Activated T-helper 1 cell treated with anti-CD3 and anti-CD28 coated beads, Interleukin-2, amount 50 U/mL, for 16 hours (primary cell): ENCODE measurements at regions not wholly inside any gene's neighbourhood (a gene's known extent, or its start where the extent isn't known, plus 50 kb on each side); places are given as distances from the start of the nearest gene placed in this dataset.

ENCODE experiments used
- DNase-seq, 2 donors: peaks; one replicate each; pipeline ENCODE4 v3.0.0-alpha.2; 2020; ENCODE audit warnings: low read depth in 1 of 2, low spot score in 1 of 2

DNA sequence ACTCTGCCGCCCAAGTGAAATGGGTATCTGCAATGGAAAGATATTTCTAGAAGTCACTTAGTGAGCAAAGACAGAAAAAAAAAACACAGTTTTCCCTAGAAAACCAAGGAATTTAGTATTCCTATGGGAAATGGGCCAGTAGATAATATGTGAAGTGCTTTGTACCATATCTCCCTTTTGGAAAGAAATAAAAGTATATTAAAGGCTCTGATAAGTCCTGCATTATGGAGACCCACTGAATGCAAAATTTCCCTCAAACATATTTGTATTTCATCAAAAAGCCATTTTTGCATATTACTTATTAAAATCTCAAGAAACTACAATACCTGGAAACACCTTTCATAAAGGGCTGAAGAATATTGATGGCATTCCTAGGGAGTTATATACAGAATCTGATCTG is 51.6 kb upstream of the DYNLRB2 start:
- DNase-seq, result no peak

DNA sequence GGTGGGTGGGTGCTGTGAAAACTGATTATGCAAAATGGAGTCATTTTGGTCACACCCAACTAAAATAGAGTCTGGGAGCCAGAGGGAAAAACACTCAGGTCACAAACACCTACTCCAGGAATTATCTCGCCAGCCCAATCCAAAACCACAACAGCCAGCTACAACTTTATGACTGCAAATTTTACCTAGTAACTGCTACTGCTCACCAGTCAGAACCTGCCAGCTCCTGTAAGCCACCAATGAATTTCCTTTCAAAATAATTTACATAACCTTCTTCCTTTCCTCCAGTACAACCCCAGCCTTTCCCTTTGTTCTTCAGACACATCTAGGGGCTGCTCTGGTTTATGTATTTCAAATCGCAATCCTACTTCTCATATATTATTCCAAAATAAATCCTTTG is 52.6 kb upstream of the DYNLRB2 start:
- no peak for DNase-seq

DNA sequence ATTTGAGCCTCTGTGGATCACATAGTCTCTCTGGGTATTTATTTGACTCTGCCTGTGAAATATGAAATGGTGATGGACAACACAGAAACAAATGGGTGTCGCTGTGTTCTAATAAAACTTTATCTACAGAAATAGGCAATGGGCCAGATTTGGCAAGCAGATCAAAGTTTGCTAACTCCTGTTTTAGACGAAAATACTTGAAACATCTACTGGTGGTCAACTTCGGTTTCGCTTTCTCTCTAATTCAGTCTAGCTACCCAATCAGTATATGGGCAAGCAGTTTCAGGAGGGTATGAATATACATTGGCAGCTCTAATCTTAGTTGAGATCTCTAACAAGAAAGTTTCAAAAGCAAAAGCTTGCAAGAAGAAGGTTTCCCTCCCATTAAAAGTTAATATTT is 60.1 kb upstream of the DYNLRB2 start:
- DNase-seq, result no peak

GRCh38 chr16:80477838-80478237 is 63.0 kb upstream of the DYNLRB2 start:
- no peak for DNase-seq

DNA sequence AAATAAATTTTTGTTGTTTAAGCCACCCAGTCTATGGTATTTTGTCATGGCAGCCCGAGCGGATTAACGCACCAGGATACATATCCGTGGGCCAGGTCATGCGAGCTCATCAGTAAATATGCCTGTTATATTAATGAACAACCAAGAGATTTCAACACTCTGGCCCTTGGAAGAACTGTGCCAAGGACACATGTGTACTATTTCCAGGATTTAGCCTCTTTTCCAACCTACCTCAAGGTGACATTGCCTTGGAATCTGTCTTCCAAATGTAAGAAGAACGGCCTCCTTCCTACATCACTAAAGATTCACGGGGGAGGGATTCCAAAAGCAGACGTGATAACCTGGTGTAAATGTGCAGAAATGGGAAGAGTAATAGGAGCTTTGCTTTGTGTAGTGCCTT is 72.8 kb upstream of the DYNLRB2 start:
- no peak for DNase-seq

GRCh38 chr16:80466024-80466987 is 74.5 kb upstream of the DYNLRB2 start:
- DNase-seq, result peak; percentile 21 to 33

DNA sequence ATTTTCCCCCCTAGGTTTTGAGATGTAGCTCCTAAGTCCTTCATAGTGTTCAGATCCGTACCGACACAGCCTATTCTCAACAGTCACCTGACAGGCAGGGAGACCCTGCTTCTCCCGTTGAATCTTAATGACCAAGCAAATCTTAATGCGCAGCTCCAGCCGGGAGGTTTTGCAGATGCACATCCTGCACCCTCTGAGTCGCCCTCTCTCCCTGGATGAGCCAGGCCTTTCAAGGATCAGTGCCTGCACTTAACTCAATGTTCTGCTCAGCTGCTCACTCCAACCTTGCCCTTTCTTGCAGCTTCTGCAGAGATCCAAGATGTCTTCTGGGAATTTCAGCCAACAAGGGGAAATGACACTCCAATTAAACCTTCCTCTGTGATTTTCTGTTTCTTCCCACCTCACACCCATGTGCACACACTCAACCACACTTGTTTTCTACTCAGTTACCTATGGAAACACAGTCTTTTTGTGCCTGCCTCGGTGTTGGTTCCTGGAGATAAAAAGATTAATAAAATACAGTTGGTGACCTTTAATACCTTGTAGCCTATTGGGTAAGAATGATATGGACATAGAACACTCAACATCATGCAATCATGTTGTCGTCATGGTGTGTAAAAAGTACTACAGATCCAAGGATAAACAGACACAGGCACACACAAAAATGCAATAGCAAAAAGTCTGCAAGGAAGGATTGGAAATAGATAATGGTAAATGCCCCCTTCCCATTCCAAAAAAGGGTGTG is 76.9 kb upstream of the DYNLRB2 start:
- no peak for DNase-seq

GRCh38 chr16:80463326-80463725 is 77.5 kb upstream of the DYNLRB2 start:
- no peak for DNase-seq

DNA sequence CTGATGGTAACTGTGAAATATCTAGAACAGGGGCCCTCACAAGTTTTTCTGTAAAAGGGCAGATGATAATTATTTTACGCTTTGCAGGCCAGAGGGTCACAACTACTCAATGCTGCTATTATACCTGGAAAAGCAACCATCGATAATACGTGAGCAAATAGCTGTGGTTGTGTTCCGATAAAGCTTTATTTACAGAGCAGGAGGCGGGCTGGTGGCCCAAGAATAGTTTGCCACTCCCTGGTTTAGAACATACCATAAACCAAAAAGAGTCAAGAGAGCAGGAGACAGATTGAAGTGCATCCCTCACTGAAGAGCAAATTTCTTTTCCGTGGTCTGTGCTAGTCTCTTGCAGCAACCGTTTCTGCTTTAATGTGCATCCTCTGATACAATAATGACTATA is 77.9 kb upstream of the DYNLRB2 start:
- DNase-seq, result no peak

- DNase-seq, result no peak
These were observed 79.8 kb upstream of the DYNLRB2 start for GRCh38 chr16:80460988-80461387.

- DNase-seq, result no peak
These were observed 80.8 kb upstream of the DYNLRB2 start for GRCh38 chr16:80459966-80460365.

DNA sequence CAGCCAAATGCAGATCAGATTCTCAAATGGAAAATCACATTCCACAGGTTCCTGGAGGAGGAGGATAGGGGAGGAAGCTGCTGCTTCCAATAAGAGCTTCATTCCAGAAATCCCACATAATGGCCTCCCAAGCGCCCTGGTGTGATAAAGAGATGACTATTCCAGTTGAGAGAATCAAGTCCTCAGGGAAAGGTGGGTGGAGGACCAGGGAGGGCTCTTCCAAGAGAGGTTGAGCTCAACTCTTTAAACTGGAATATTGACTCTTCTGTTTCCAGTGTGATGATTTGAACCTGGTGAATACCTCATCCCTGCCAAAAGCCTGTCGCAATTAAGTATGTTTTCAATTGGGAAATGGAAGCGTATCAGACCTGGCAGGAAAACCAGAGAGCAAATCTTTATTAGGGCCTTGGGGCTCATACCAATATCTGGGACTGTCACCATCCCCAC is 81.4 kb upstream of the DYNLRB2 start:
- no peak for DNase-seq

- no peak for DNase-seq
These were observed 82.9 kb upstream of the DYNLRB2 start for GRCh38 chr16:80457871-80458270.

DNA sequence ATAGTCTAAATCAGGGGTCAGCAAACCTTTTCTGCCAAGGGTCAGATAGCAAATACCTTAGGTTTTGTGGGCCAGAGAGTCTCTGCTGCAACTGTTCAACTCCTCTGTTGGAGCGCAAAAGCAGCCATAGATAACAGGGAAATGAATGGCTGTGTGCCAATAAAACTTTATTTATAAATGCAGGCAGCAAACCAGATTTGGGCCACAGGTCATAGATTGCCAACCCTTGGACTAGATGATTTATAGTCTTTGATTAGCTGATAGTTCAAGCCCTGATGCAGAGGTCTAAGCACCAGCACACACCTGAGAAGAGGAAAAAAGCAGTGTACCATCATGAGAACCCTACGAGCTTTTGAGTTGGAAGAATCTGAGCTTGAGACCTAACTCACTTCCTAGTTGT is 86.0 kb upstream of the DYNLRB2 start:
- no peak for DNase-seq

DNA sequence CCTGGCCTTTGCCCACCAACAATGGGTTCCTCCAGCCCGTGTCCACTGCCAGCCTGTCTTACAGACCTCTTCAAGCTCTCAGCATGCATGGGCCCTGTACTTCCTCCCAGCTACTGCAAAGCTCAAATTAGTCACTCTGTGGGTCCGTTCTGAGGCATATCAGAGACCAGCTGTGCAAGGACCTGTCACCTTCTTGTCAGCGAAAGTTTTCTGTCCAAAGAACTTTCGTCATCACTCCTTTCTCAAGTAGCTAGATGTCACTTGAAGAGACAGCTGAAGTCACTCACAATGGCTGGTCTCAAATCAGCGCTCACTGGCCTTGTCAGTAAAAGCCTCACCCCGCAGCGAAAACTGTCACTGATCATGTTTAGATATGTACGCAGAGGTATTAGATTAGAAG is 91.4 kb upstream of the DYNLRB2 start:
- no peak for DNase-seq

DNA sequence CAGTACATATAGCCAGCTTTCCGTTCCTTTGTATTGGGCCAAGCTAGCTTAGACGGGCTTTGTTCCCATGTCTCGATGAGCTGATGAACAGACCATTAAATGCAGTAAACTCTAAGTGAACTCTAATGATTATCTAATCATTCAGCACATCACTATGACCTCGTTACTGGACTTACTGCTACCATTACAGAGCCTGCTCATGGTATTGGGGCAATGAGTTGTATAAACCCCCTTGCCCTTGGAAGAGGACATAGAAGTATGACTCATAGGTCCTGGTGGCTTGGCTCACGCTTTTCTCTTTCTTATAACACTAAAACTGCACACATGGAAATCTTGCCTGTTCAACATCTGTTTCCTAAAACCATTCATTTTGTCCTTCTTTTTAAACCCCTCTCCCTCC is 93.6 kb upstream of the DYNLRB2 start:
- DNase-seq, result no peak

DNA sequence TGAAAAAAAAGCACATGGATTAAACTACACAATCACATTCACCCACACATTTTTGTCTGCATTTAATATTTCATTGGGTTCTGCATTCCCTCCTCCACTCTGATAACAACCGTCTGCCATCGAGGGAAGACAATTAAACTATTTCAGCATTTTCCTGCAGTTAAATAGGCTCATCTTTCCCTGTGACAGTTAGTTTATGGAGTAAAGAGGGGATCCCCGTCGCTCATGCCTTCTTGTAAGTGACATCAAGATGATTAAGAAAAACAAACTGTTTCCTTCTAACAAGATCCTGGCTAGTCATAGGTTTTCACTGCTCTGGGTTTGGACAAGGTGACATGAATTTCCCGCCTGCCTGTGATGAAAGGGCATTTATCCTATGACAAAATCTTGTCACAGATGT is 98.0 kb upstream of the DYNLRB2 start:
- DNase-seq, result no peak

GRCh38 chr16:80441935-80442334 is 98.9 kb upstream of the DYNLRB2 start:
- no peak for DNase-seq

DNA sequence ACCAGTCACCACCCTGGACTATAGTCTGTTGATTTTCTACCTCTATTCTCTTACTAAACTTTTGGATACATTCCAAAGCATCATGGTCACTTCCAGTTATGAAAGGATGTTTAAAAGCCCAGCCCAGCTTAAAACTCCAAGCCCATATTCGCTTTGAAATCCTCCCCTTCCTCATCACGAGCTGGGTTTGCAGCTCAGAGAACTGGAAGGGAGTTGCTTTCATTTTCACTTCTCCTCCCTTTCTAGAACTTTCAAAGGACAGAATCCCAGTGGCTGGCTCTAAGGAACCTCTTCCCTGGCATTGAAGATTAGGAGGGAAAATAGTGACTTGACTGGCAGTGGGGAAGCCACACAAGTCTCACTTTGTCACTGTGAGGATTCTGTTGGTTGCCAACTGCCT is 100.1 kb upstream of the DYNLRB2 start:
- no peak for DNase-seq

DNA sequence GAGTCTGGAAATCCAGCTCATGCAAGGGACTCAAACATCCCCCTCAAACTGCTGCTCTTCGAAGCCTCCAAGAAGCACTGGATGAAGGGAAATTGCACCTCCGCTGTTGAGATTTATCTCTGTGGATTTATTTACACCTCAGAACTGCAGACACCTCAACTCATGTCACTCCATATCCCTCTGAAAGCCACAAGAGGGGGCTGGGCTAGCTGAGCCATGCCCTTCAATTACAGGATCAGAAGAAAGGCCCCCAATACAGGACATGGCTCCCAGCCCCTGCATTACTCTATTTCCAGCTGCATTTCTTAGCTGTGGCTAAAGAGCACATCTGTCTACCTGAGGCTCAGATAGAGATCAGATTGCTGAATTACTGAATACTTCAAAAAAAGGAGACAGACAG is 103.1 kb upstream of the DYNLRB2 start:
- no peak for DNase-seq

DNA sequence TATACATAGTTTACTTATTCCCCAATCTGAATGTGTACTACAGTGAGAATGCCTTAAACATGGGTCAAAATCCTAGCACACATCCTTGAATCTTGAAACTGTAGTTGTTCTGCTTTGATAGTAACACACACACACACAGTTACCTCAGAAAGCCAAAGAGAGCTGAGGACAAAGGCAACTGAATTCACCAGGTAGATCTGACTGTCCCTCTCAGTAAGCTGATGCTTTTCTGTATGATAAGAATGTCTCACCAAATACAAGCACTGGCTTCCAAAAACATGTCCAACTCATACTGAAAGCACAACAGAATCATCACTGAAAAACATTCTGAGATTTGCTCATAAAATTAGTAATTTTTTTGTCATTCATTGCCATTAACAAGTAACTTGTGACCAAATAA is 104.3 kb upstream of the DYNLRB2 start:
- DNase-seq, result no peak

DNA sequence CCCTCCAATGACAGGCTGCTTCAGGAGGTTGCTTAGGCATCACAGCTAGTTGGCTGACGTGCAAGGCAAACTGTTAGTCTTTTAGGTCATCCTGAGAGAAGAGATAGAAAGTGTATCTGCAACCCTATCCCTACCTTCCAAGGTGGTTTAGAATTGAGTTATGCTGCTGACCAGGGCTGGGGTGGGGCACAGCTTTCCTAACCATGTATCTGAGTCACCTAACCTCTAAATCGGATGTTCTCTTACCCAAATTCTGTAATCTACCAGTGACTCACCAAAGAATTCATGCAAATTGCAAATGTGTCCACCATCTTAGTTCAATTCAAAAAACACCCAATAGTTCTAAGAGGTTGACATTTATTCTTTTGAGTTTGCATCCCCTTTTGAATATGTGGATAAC is 107.2 kb upstream of the DYNLRB2 start:
- DNase-seq, result no peak
